GM21717 (cell line): ENCODE measurements at regions not wholly inside any gene's neighbourhood (a gene's known extent, or its start where the extent isn't known, plus 50 kb on each side); places are given as distances from the start of the nearest gene placed in this dataset.

Source experiments
- ATAC-seq: cut with Tn5 transposase; IDR thresholded peaks from one replicate; pipeline ENCODE4 v1.9.1; 2021; ENCODE audit warnings: mild to moderate bottlenecking, moderate library complexity; ENCODE audit not compliant: unreplicated experiment

GRCh38 chr7:106606120-106606519, 54.8 kb downstream of the CCDC71L start:
- ATAC-seq: no peak

- no peak for ATAC-seq
Observed at GRCh38 chr7:106604971-106605370, 56.0 kb downstream of the CCDC71L start.

DNA sequence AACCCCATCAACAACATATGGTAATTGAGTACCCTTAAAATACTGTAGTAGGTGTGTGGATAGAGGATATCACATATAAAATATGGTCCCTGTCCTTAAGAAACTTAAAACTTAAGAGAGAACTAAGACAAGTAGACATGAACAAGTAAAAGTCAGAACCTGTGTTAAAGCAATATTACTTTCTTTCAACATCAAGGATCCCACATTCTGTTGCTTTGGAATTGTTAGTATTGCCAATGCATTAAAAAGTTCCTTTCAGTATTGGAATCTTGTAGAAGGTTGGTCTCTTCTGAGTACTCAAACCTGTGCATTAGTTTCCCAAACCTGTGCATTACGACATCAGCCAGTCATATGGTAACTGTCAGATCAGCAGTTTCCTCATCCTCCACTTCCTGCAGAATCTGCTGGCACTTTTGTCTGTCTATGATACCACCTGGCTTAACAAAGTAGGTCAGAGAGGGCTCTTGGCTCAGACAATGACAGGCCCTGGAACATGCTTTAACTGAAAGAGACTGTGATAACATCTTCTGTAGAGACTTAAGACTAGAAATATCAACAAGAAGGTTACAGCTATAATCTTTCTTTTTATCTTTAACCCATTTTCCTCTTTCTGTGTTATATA, 56.5 kb downstream of the CCDC71L start:
- ATAC-seq: no peak

DNA sequence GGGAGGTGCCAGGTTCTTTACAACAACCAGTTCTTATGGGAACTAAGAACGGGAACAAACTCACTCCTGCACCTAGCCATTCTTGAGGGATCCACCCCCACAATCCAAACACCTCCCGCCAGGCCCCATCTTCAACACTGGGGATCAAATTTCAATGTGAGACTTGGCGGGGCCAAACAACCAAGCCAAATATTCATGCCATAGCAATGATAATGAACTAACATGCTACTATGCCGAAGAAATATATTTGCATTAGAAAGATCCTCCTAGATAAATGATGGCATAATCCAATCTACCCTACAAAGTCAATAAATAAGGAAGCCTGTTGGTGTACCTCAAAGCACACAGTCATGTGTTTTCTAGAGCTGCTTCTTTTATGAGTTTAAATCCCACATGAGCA, 57.6 kb downstream of the CCDC71L start:
- no peak for ATAC-seq

DNA sequence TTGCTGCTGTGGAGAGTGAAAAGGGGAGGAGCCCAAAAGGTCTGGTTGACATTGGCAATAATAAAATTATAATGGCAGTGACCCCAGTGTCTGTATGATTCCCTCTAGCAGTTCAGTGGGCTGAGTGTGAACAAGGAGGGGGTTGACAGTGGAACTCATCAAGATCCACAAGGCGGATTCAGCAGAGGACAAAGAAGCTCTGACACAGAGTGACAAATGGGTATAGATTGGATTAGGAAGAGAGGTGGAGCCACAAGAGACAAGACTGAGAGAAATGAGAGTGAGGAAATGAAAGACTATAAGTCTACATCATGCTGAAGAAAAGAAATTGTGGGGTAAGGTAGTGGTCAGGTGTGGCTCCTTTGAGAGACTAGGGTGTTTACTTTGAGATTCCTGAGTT, 58.9 kb downstream of the CCDC71L start:
- no peak for ATAC-seq

- no peak for ATAC-seq
Observed at GRCh38 chr7:106600569-106601373, 60.2 kb downstream of the CCDC71L start.

GRCh38 chr7:106599343-106599698, 61.6 kb downstream of the CCDC71L start:
- ATAC-seq: no peak

DNA sequence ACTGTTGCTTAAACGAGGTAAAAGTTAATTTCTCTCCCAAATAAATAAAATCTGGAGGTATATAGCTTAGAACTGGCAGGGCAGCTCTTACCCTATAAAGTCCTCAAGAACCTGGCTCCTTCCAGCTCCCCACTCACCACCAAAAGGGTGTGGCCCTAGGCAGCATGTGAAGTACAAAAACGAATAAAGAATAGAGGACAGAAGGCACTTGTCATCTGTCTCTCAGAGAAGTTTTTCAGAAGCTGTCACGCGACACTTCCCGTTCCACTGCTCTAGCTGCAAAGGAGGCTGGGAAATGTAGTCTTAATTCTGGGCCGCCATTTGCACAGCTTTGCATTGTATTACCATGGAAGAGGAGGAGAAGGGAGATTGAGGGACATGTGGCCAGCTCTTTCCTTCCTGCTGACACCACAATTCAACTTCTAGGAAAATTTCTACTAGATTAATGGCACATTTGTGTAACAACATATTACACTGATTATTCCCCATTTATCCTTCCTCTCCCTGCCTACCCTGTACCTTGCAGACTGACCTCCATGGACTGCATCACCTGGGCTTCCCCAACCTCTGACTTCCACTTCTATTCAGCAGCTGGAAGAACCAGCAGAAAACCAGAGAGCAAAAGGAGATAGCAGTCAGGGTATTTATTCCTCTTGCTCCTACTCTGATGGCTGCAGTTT, 62.2 kb downstream of the CCDC71L start:
- ATAC-seq: peak; percentile 91

DNA sequence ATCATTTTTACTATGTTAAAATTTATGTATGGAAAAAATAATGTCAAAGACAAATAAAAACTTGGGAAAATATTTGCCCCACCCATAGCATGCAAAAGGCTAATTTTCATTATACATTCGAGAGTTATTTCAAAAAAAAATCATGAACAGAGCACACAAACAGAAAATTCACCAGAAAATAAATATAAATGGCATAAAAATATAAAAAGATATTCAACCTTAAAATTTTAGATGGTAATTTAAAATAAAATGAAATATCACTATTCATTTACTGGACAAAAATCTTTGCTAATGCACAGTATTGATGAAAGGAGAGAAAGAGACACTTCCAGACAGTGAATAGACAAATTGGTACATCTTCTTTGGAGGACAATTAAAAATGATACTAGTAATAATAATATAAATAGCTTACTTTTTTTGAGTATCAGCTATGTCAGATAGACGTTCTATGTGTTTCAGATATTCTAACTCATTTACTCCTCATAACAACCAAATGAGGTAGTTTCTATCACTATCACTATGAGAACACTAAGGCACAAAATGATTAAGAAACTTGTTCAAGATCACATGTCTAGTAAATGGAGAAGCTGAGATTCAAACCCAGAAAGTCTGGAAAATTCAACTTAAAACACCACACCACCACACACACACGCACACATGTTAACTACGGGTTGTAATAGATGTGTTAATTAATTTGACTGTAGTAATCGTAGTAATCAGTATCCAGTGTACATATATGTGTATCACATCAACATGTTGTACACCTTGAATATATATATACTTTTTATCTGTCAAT, 63.0 kb downstream of the CCDC71L start:
- no peak for ATAC-seq

GRCh38 chr7:106597014-106597413, 63.9 kb downstream of the CCDC71L start:
- ATAC-seq: no peak

DNA sequence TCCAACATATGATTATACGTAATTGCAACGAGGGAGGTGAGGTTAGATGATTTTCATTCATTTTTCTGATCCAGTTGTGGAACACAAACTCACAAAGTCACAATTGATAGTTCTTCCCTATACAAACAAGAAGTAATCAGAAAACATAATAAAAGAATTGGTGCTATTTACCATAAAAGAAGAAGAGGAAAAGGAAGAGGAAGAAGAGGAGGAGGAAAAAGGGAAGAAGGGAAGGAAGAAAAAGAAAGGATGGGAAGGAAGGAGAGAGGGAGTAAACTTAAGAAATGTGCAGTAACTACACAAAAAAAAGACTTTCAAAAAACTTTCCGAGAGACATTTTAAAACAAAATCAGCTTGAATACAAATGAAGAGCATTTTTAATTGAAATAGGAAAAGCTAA, 65.0 kb downstream of the CCDC71L start:
- ATAC-seq: no peak

- ATAC-seq: no peak
Observed at GRCh38 chr7:106593028-106593417, 67.9 kb downstream of the CCDC71L start.

GRCh38 chr7:106592282-106593027, 68.5 kb downstream of the CCDC71L start:
- ATAC-seq: no peak

- ATAC-seq: no peak
Observed at GRCh38 chr7:106591146-106591545, 69.8 kb downstream of the CCDC71L start.

DNA sequence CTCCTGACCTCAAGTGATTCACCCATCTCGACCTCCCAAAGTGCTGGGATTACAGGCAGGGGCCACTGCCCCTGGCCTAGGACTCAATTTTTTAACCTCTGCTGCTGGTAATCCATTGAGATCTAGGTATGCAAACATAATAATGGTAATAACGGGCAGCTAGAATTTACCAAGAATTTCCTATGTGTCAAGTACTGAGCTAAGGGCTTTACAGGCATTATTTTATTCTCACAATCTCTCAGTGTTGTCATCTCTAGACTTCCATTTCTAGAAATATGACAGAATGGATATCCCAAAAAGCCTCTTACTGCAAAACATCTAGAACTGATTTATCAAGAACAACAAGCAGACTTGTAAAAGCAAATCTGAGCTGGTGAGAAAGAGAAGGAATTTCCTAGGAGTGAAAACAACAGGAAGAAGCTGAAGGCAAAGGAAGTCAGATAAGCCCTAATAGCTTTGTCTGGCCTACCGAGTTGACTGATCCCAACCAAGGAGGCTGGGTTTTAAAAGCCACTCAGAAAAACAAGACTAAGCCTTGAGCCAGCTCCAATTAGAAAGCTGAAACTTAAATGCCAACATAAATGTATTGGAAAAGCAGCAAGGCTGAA, 70.6 kb downstream of the CCDC71L start:
- ATAC-seq: no peak

DNA sequence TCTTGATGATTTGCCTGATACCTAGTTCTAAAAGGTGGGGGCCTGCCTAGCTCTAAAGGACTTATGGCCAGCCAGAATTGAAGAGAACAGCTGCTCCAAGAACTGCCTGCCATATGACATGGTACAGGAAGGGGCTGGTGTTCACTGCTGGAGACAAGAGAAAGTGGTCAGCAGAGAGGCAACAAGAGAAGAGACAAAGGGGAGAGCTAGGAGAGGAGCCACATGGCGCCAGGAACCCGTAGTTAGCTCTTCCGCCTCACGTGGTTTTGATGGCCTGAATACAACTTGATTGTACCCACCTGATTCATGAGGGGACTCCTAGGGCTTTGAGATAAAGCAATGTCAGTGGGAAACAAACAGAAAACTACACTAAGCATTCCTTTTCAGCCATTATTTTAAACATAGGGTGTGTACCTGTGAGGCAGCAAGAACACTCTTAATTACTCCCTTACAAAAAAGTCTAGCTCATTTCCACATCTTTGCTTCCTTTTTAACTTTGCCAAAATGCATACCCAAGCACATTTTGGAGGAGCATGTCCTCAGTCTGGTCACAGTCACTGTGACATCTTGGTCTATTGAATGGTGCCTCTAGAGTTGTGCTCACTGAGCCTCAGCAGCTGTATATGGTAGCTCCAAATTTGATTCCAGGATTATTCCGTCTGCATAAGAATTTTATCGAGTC, 71.6 kb downstream of the CCDC71L start:
- ATAC-seq: no peak

DNA sequence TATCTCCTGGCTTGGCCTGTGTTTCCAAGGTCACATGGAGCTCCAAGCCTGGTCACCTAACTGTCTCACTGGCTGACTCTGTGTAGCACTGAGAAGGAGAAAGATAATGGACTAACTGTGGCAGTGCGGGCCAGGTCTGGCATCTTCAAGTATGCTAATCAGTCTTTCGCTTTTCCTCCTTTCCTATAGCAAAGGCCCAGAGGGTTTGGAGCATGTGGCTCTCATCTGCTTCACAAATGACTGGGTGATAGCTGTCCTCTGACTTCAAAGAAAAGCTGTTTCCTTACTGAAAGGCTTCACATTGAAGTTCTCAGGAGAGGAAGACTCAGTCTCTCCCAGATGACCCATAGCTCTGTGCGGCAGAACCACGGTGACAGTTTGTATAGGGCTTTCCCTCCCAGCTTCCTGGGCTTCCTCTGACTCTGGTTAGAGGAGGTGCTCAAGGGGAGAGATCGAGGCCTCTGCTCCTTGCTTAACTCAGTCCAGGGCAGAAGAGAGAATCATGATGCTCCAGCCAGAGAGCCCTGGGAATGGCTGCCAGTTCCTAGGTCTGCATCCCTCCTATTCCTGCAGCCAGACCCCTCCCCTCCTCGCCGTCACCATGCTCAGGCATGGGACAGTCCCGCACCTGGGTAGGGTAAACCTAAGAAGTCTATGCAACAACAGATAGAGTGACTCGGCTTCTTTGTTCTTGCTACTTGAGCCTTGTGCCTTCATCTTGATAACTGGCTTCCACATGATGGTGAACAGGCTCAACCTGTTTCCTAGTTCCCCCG, 72.3 kb downstream of the CCDC71L start:
- no peak for ATAC-seq

DNA sequence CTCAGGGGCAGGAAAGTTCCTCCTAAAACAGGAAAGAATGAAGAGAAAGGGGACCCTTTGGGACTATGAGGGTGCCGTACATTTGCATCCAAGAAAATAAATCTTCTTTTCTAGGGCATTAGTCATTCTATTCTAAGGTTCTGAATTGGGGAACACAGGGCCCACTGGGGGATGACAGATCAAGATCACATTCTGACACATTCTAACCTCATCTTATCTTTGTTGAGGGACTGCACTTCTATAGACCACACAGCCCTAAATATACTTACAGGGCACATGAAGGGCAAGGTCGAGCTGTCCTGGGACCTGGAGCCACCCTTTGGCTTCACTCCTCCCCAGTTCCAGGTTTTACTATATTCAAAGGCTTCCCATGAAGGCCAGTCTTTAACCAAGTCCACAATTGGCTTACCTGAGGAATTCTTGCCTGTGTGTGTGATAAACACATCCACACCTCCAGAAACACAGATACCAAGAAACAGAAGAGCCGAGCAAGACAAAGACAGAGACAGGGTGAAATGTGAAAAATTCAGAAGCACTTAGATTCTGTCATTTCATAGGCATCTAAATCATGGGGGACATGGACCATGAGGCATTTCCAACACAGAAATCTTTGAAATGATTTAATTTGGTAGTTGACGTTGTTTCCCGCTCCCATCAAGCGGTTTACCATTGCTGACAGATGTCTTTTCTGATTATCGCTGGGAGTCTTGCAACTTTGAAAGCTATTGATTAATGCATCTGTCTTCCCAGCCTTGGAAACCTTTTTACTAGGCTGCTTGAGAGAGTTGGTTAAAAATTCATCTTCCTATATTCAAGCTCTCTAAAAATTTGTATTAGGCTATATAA, 75.8 kb downstream of the CCDC71L start:
- no peak for ATAC-seq
